CD14-positive monocyte (primary cell): ENCODE measurements at regions not wholly inside any gene's neighbourhood (a gene's known extent, or its start where the extent isn't known, plus 50 kb on each side); places are given as distances from the start of the nearest gene placed in this dataset.

Experiments
- DNase-seq, 3 donors: peaks; one replicate each; pipeline ENCODE4 v3.0.0-alpha.2; 2011 to 2022
- H2AFZ ChIP-seq: 2 replicates; pipeline ENCODE4 v1.6.0; 2012; ENCODE audit warnings: mild to moderate bottlenecking, low read depth, low read length, inconsistent platforms; ENCODE audit not compliant: insufficient read depth, poor library complexity, severe bottlenecking
- H3K27ac ChIP-seq, 2 donors: 1 replicate in 1 of 2; 2 replicates in 1 of 2; pipeline ENCODE4 v1.5.1; 2012 to 2013; ENCODE audit warnings: low read length in 2 of 2, control low read depth in 1 of 2, inconsistent platforms in 1 of 2, low read depth in 1 of 2, mild to moderate bottlenecking in 1 of 2
- H3K27me3 ChIP-seq, 2 donors: one replicate each; pipeline versions ENCODE4 v1.6.0 to v1.6.1; 2011 to 2013; ENCODE audit warnings: low read length in 2 of 2; ENCODE audit not compliant: control insufficient read depth in 2 of 2, insufficient read depth in 2 of 2
- H3K36me3 ChIP-seq, 2 donors: replicated peaks in 1 of 2; 1 replicate in 1 of 2; 2 replicates in 1 of 2; pipeline versions ENCODE4 v1.5.1 to v1.6.1; 2012 to 2013; ENCODE audit warnings: low read length in 2 of 2, control low read depth in 1 of 2, inconsistent platforms in 1 of 2, mild to moderate bottlenecking in 1 of 2; ENCODE audit not compliant: insufficient read depth in 2 of 2, control insufficient read depth in 1 of 2
- H3K4me1 ChIP-seq, 2 donors: 1 replicate in 1 of 2; 2 replicates in 1 of 2; pipeline versions ENCODE4 v1.5.1 to v1.6.1; 2012 to 2013; ENCODE audit warnings: low read length in 2 of 2, control low read depth in 1 of 2, inconsistent platforms in 1 of 2, mild to moderate bottlenecking in 1 of 2, moderate library complexity in 1 of 2; ENCODE audit not compliant: insufficient read depth in 2 of 2, control insufficient read depth in 1 of 2
- H3K4me2 ChIP-seq: replicated peaks from 2 replicates; pipeline ENCODE3; 2012; ENCODE audit warnings: low read length, moderate library complexity, mild to moderate bottlenecking; ENCODE audit not compliant: poor library complexity, severe bottlenecking; ENCODE audit errors: extremely low read depth
- H3K4me3 ChIP-seq, 3 experiments: fragments of 200-600 bp in 1 of 3; sonication (generic) in 1 of 3; replicated peaks in 1 of 3; 1 replicate in 2 of 3; 2 replicates in 1 of 3; pipeline ENCODE4 v1.5.1; 2011 to 2013; ENCODE audit warnings: low read length in 3 of 3, mild to moderate bottlenecking in 3 of 3, control low read depth in 2 of 3, low read depth in 2 of 3, inconsistent platforms in 1 of 3, moderate library complexity in 1 of 3
- H3K79me2 ChIP-seq: 2 replicates; pipeline ENCODE4 v1.6.0; 2012; ENCODE audit warnings: mild to moderate bottlenecking, control low read depth, inconsistent platforms, low read length, moderate library complexity; ENCODE audit not compliant: insufficient read depth
- H3K9ac ChIP-seq: 2 replicates; pipeline ENCODE4 v1.6.0; 2017; ENCODE audit warnings: low read length, mild to moderate bottlenecking; ENCODE audit not compliant: insufficient read depth, poor library complexity, severe bottlenecking
- H3K9me3 ChIP-seq, 2 donors: replicated peaks in 1 of 2; 1 replicate in 1 of 2; 2 replicates in 1 of 2; pipeline versions ENCODE4 v1.5.1 to v1.6.1; 2012 to 2013; ENCODE audit warnings: low read length in 2 of 2, control low read depth in 1 of 2; ENCODE audit not compliant: control insufficient read depth in 1 of 2, insufficient read depth in 1 of 2
- H4K20me1 ChIP-seq: 2 replicates; pipeline ENCODE4 v1.6.0; 2012; ENCODE audit warnings: mild to moderate bottlenecking, low read length, control low read depth, moderate library complexity; ENCODE audit not compliant: insufficient read depth
- H3K27ac Mint-ChIP-seq, 7 donors: one replicate each; pipeline ENCODE4 v1.8.0; 2020; ENCODE audit warnings: mild to moderate bottlenecking in 7 of 7, mixed read lengths in 7 of 7, moderate library complexity in 6 of 7, inconsistent platforms in 2 of 7
- H3K27me3 Mint-ChIP-seq, 3 donors: one replicate each; pipeline ENCODE4 v1.8.0; 2021 to 2022; ENCODE audit warnings: low read depth in 3 of 3, mild to moderate bottlenecking in 3 of 3, mixed read lengths in 3 of 3, moderate library complexity in 3 of 3, inconsistent platforms in 1 of 3
- H3K36me3 Mint-ChIP-seq, 2 donors: one replicate each; pipeline ENCODE4 v1.8.0; 2020; ENCODE audit warnings: mixed read lengths in 2 of 2, inconsistent platforms in 1 of 2, mild to moderate bottlenecking in 1 of 2
- H3K4me1 Mint-ChIP-seq: one replicate; pipeline ENCODE4 v1.8.0; 2020; ENCODE audit warnings: mild to moderate bottlenecking, mixed read lengths
- H3K4me3 Mint-ChIP-seq, 2 donors: one replicate each; pipeline ENCODE4 v1.8.0; 2020; ENCODE audit warnings: mild to moderate bottlenecking in 2 of 2, mixed read lengths in 2 of 2, moderate library complexity in 1 of 2
- H3K9me3 Mint-ChIP-seq, 7 donors: one replicate each; pipeline ENCODE4 v1.8.0; 2020 to 2022; ENCODE audit warnings: mixed read lengths in 7 of 7, mild to moderate bottlenecking in 6 of 7, moderate library complexity in 6 of 7, inconsistent platforms in 2 of 7
- CTCF ChIP-seq: fragments of 200-600 bp; IDR thresholded peaks from one replicate; pipeline ENCODE4 v1.8.0; 2022; ENCODE audit warnings: antibody characterized with exemption, mild to moderate bottlenecking
- WGBS: methylation state at CpG from one replicate; pipeline ENCODE4 v1.1.5; 2013; ENCODE audit warnings: missing lambda C conversion rate; ENCODE audit not compliant: insufficient coverage; 5-methylcytosine and 5-hydroxymethylcytosine counted together
- intact Hi-C, 2 donors: fragments of 100-400 bp; cut with micrococcal nuclease; formaldehyde crosslinking; loops; one replicate each; pipeline versions ENCODE4 v1.15.0 to v1.15.1; 2023

- Histone ChIP-seq H3K4me2 (no peak overlapping the region), H3K27me3 (no peaks in the 10 kb centered on the region), H3K27ac (no peak overlapping the region), H3K79me2 (no peaks in the 10 kb centered on the region), H3K36me3 (no peaks in the 10 kb centered on the region), H3K9ac (no peak overlapping the region), H3K4me1 (no peaks in the 10 kb centered on the region), H3K9me3 (peaks cover 0 to 3% of the 10 kb centered on the region in 2 donors), H4K20me1 (no peaks in the 10 kb centered on the region), H2AFZ (no peak overlapping the region), H3K4me3 (no peak overlapping the region)
- intact Hi-C loops: no loop called here
- H3K36me3 Mint-ChIP-seq: no peaks in the 10 kb centered on the region
- no peak overlapping the region for H3K27ac Mint-ChIP-seq
- H3K9me3 Mint-ChIP-seq: peaks cover 0 to 13% (median 6%) of the 10 kb centered on the region in 7 donors
- DNase-seq: no peak
- H3K4me1 Mint-ChIP-seq: no peaks in the 10 kb centered on the region
- no peak overlapping the region for H3K4me3 Mint-ChIP-seq
- H3K27me3 Mint-ChIP-seq: no peaks in the 10 kb centered on the region
- no peak for TF ChIP-seq CTCF
Measured at GRCh38 chr21:16519644-16520043, 789.9 kb downstream of the USP25 start.

- intact Hi-C loops: no loop called here
- no peaks in the 10 kb centered on the region for H3K4me1 Mint-ChIP-seq
- H3K27me3 ChIP-seq: no peaks in the 10 kb centered on the region
Measured at GRCh38 chr21:16522548-16522947, 792.8 kb downstream of the USP25 start.

More at GRCh38 chr21:16522548-16522947, 792.8 kb downstream of the USP25 start:
- no CpG with 5 or more reads among the region's 2 CpGs for WGBS
- Histone ChIP-seq H3K27ac (no peak overlapping the region), H2AFZ (no peak overlapping the region), H4K20me1 (no peaks in the 10 kb centered on the region), H3K4me2 (no peak overlapping the region), H3K36me3 (no peaks in the 10 kb centered on the region), H3K79me2 (no peaks in the 10 kb centered on the region), H3K9me3 (peaks cover 4 to 8% of the 10 kb centered on the region in 2 donors), H3K4me3 (no peak overlapping the region), H3K4me1 (no peaks in the 10 kb centered on the region), H3K9ac (no peak overlapping the region)
- Mint-ChIP-seq H3K27me3 (no peaks in the 10 kb centered on the region), H3K36me3 (no peaks in the 10 kb centered on the region), H3K4me3 (no peak overlapping the region), H3K9me3 (peaks cover under 1 to 13% (median 9%) of the 10 kb centered on the region in 7 donors), H3K27ac (no peak overlapping the region)
- no peak for DNase-seq
- no peak for TF ChIP-seq CTCF
